Neural cell (in vitro differentiated cells): ENCODE measurements at regions not wholly inside any gene's neighbourhood (a gene's known extent, or its start where the extent isn't known, plus 50 kb on each side); places are given as distances from the start of the nearest gene placed in this dataset.

Experiments used
- H2AFZ ChIP-seq: fragments of 200-600, 300-800 bp; sonication (generic), shearing (Covaris generic); 2 replicates; pipeline ENCODE4 v1.6.0; 2014; ENCODE audit warnings: low read depth, mild to moderate bottlenecking, antibody characterized with exemption, low read length, moderate library complexity
- H3F3A ChIP-seq: fragments of 200-600 bp; shearing (Covaris generic); 2 replicates; pipeline ENCODE4 v1.6.1; 2016; ENCODE audit warnings: mild to moderate bottlenecking, moderate library complexity, mixed read lengths, antibody characterized with exemption, low read length; ENCODE audit not compliant: insufficient read depth, poor library complexity, severe bottlenecking
- H3K27ac ChIP-seq: fragments of 200-600, 300-800 bp; sonication (generic), shearing (Covaris generic); 2 replicates; pipeline ENCODE4 v1.5.1; 2014; ENCODE audit warnings: mild to moderate bottlenecking, low read length, moderate library complexity
- H3K27me3 ChIP-seq: fragments of 300-800, 200-600 bp; sonication (generic), shearing (Covaris generic); 2 replicates; pipeline ENCODE4 v1.6.0; 2014; ENCODE audit warnings: mild to moderate bottlenecking, low read depth, low read length, moderate library complexity; ENCODE audit not compliant: insufficient read depth
- H3K36me3 ChIP-seq: fragments of 300-800, 200-600 bp; sonication (generic), shearing (Covaris generic); 2 replicates; pipeline ENCODE4 v1.5.1; 2014; ENCODE audit warnings: mild to moderate bottlenecking, antibody characterized with exemption, low read length, moderate library complexity; ENCODE audit not compliant: insufficient read depth
- H3K4me2 ChIP-seq: fragments of 300-800, 200-600 bp; sonication (generic), shearing (Covaris generic); 2 replicates; pipeline ENCODE4 v1.6.0; 2014; ENCODE audit warnings: mild to moderate bottlenecking, low read length
- H3K4me3 ChIP-seq: fragments of 300-800, 200-600 bp; sonication (generic), shearing (Covaris generic); 2 replicates; pipeline ENCODE4 v1.5.1; 2014; ENCODE audit warnings: mild to moderate bottlenecking, low read length, moderate library complexity
- H3K79me2 ChIP-seq: fragments of 200-600 bp; shearing (Covaris generic); replicated peaks from 2 replicates; pipeline ENCODE4 v1.6.0; 2014; ENCODE audit warnings: mild to moderate bottlenecking, low read length, moderate library complexity; ENCODE audit not compliant: insufficient read depth
- H3K9ac ChIP-seq: fragments of 300-800, 200-600 bp; sonication (generic), shearing (Covaris generic); 2 replicates; pipeline ENCODE4 v1.6.1; 2016; ENCODE audit warnings: mild to moderate bottlenecking, low read length, mixed read lengths
- H3K9me2 ChIP-seq: fragments of 200-600 bp; shearing (Covaris generic); 2 replicates; pipeline ENCODE4 v1.6.1; 2016; ENCODE audit warnings: mild to moderate bottlenecking, low read length, mixed read lengths; ENCODE audit not compliant: insufficient read depth
- H3K9me3 ChIP-seq: fragments of 200-600, 300-800 bp; sonication (generic), shearing (Covaris generic); 2 replicates; pipeline ENCODE4 v1.6.1; 2016; ENCODE audit warnings: mild to moderate bottlenecking, mixed run types, low read length, moderate library complexity, mixed read lengths
- H4K20me1 ChIP-seq: fragments of 200-600 bp; shearing (Covaris generic); 2 replicates; pipeline ENCODE4 v1.6.1; 2016; ENCODE audit warnings: mild to moderate bottlenecking, mixed run types; ENCODE audit not compliant: insufficient read depth
- EP300 ChIP-seq: fragments of 450-650 bp; conservative IDR thresholded peaks from 2 replicates; pipeline ENCODE4 v1.6.1; 2014; ENCODE audit warnings: antibody characterized with exemption, mild to moderate bottlenecking, moderate library complexity; ENCODE audit not compliant: poor library complexity, severe bottlenecking
- EZH2 ChIP-seq: fragments of 200-600, 300-800 bp; shearing (Covaris generic), sonication (generic); IDR thresholded peaks from 2 replicates; pipeline ENCODE4 v1.6.1; 2014; ENCODE audit warnings: antibody characterized with exemption, low read length, borderline replicate concordance, mild to moderate bottlenecking; ENCODE audit not compliant: insufficient read depth, poor library complexity, severe bottlenecking
- MXI1 ChIP-seq: fragments of 450-650 bp; conservative IDR thresholded peaks from 2 replicates; pipeline ENCODE4 v1.6.1; 2014; ENCODE audit warnings: antibody characterized with exemption, mild to moderate bottlenecking; ENCODE audit not compliant: poor library complexity, severe bottlenecking
- POLR2AphosphoS5 ChIP-seq: IDR thresholded peaks from 2 replicates; pipeline ENCODE4 v1.6.1; 2012
- RAD21 ChIP-seq: fragments of 450-650 bp; conservative IDR thresholded peaks from 2 replicates; pipeline ENCODE4 v1.6.1; 2014; ENCODE audit warnings: antibody characterized with exemption, mild to moderate bottlenecking, moderate library complexity
- REST ChIP-seq: IDR thresholded peaks from 2 replicates; pipeline ENCODE4 v1.6.1; 2012; ENCODE audit warnings: borderline replicate concordance
- SMC3 ChIP-seq: fragments of 450-650 bp; conservative IDR thresholded peaks from 2 replicates; pipeline ENCODE4 v1.6.1; 2014; ENCODE audit warnings: antibody characterized with exemption, mild to moderate bottlenecking, moderate library complexity; ENCODE audit not compliant: poor library complexity
- TAF1 ChIP-seq: IDR thresholded peaks from 2 replicates; pipeline ENCODE4 v1.6.1; 2012; ENCODE audit warnings: low read depth
- TF ChIP-seq, protein P1 (sequence below): fragments of 450-650 bp; IDR thresholded peaks from 2 replicates; pipeline ENCODE4 v1.5.1; 2014; ENCODE audit warnings: antibody characterized with exemption, mild to moderate bottlenecking, moderate library complexity; ENCODE audit not compliant: poor library complexity, severe bottlenecking

- Histone ChIP-seq H3K79me2 (no peaks in the 10 kb centered on the region), H3K27ac (no peak overlapping the region), H3K4me3 (no peak overlapping the region), H3K9ac (no peak overlapping the region), H4K20me1 (no peaks in the 10 kb centered on the region), H3K9me2 (no peaks in the 10 kb centered on the region), H3K4me2 (no peak overlapping the region), H3F3A (no peaks in the 10 kb centered on the region), H3K27me3 (no peaks in the 10 kb centered on the region), H3K36me3 (no peaks in the 10 kb centered on the region), H3K9me3 (no peaks in the 10 kb centered on the region), H2AFZ (no peak overlapping the region)
- no peak for TF ChIP-seq EZH2
- no peak for TF ChIP-seq SMC3
- no peak for TF ChIP-seq EP300
- TF ChIP-seq TAF1, result no peak
- TF ChIP-seq, protein P1, sequence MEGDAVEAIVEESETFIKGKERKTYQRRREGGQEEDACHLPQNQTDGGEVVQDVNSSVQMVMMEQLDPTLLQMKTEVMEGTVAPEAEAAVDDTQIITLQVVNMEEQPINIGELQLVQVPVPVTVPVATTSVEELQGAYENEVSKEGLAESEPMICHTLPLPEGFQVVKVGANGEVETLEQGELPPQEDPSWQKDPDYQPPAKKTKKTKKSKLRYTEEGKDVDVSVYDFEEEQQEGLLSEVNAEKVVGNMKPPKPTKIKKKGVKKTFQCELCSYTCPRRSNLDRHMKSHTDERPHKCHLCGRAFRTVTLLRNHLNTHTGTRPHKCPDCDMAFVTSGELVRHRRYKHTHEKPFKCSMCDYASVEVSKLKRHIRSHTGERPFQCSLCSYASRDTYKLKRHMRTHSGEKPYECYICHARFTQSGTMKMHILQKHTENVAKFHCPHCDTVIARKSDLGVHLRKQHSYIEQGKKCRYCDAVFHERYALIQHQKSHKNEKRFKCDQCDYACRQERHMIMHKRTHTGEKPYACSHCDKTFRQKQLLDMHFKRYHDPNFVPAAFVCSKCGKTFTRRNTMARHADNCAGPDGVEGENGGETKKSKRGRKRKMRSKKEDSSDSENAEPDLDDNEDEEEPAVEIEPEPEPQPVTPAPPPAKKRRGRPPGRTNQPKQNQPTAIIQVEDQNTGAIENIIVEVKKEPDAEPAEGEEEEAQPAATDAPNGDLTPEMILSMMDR, result no peak
- TF ChIP-seq MXI1, result no peak
- TF ChIP-seq RAD21, result no peak
- no peak for TF ChIP-seq POLR2AphosphoS5
- TF ChIP-seq REST, result no peak
Measured at GRCh38 chr11:119539583-119539982, 116.6 kb upstream of the THY1 start.

- Histone ChIP-seq H3K79me2 (no peaks in the 10 kb centered on the region), H3K9me2 (no peaks in the 10 kb centered on the region), H3K36me3 (no peaks in the 10 kb centered on the region), H3K4me2 (no peak overlapping the region), H3K9me3 (no peaks in the 10 kb centered on the region), H3K9ac (no peak overlapping the region), H3K27ac (no peak overlapping the region), H3K27me3 (no peaks in the 10 kb centered on the region), H3F3A (no peaks in the 10 kb centered on the region), H3K4me3 (no peak overlapping the region), H2AFZ (no peak overlapping the region), H4K20me1 (no peaks in the 10 kb centered on the region)
- TF ChIP-seq EP300 (no peak), RAD21 (no peak), TAF1 (no peak), POLR2AphosphoS5 (no peak), SMC3 (no peak), REST (no peak), EZH2 (no peak), MXI1 (no peak)
- TF ChIP-seq, protein P1, result no peak
Measured at GRCh38 chr11:119538753-119539152, 115.8 kb upstream of the THY1 start.
